Hepatocyte (in vitro differentiated cells): ENCODE measurements at regions not wholly inside any gene's neighbourhood (a gene's known extent, or its start where the extent isn't known, plus 50 kb on each side); places are given as distances from the start of the nearest gene placed in this dataset.

Source experiments
- DNase-seq: peaks from one replicate; pipeline ENCODE4 v3.0.0-alpha.2; 2016; ENCODE audit warnings: low spot score
- H2AFZ ChIP-seq: fragments of 200-600 bp; sonication (generic); 2 replicates; pipeline ENCODE4 v1.6.0; 2016; ENCODE audit warnings: antibody characterized with exemption, mild to moderate bottlenecking
- H3K27ac ChIP-seq: fragments of 200-600 bp; sonication (generic); 2 replicates; pipeline ENCODE4 v1.5.1; 2016; ENCODE audit warnings: mild to moderate bottlenecking
- H3K27me3 ChIP-seq: fragments of 200-600 bp; sonication (generic); 2 replicates; pipeline ENCODE4 v1.6.1; 2016
- H3K36me3 ChIP-seq: fragments of 200-600 bp; sonication (generic); replicated peaks from 2 replicates; pipeline ENCODE4 v1.5.1; 2016; ENCODE audit warnings: low read depth; ENCODE audit not compliant: insufficient read depth
- H3K4me1 ChIP-seq: fragments of 200-600 bp; sonication (generic); 2 replicates; pipeline ENCODE4 v1.5.1; 2016; ENCODE audit warnings: mild to moderate bottlenecking, moderate library complexity; ENCODE audit not compliant: insufficient read depth
- H3K4me2 ChIP-seq: fragments of 200-600 bp; sonication (generic); 2 replicates; pipeline ENCODE4 v1.6.0; 2016
- H3K4me3 ChIP-seq: fragments of 200-600 bp; sonication (generic); 2 replicates; pipeline ENCODE4 v1.5.1; 2016; ENCODE audit warnings: mild to moderate bottlenecking
- H3K79me2 ChIP-seq: fragments of 200-600 bp; sonication (generic); 2 replicates; pipeline ENCODE4 v1.6.0; 2017; ENCODE audit warnings: mild to moderate bottlenecking
- H3K9me2 ChIP-seq: fragments of 200-600 bp; sonication (generic); replicated peaks from 2 replicates; pipeline ENCODE4 v1.6.0; 2017; ENCODE audit warnings: mild to moderate bottlenecking; ENCODE audit not compliant: insufficient read depth
- H3K9me3 ChIP-seq: fragments of 200-600 bp; sonication (generic); 2 replicates; pipeline ENCODE4 v1.5.1; 2016; ENCODE audit warnings: low read depth, mild to moderate bottlenecking
- H4K20me1 ChIP-seq: fragments of 200-600 bp; sonication (generic); 2 replicates; pipeline ENCODE4 v1.6.0; 2016; ENCODE audit warnings: mild to moderate bottlenecking; ENCODE audit not compliant: insufficient read depth, poor library complexity, severe bottlenecking
- CTCF ChIP-seq: fragments of 200-600 bp; sonication (generic); IDR thresholded peaks from 2 replicates; pipeline ENCODE4 v1.5.1; 2016; ENCODE audit warnings: antibody characterized with exemption, mild to moderate bottlenecking; ENCODE audit not compliant: poor library complexity
- EZH2 ChIP-seq: fragments of 200-600 bp; sonication (generic); IDR thresholded peaks from 2 replicates; pipeline ENCODE4 v1.6.1; 2016; ENCODE audit warnings: antibody characterized with exemption, mild to moderate bottlenecking, borderline replicate concordance
- EZH2phosphoT487 ChIP-seq: fragments of 200-600 bp; sonication (generic); IDR thresholded peaks from one replicate; pipeline ENCODE4 v1.6.1; 2018; ENCODE audit warnings: antibody characterized with exemption, mild to moderate bottlenecking, low read depth, moderate library complexity; ENCODE audit not compliant: unreplicated experiment, severe bottlenecking
- WGBS: methylation state at CpG from one replicate; pipeline ENCODE4 v1.1.6; 2016; ENCODE audit warnings: low lambda C conversion rate; ENCODE audit errors: missing lambda C conversion rate; 5-methylcytosine and 5-hydroxymethylcytosine counted together

- Histone ChIP-seq H3K27ac (no peak overlapping the region), H3K36me3 (no peaks in the 10 kb centered on the region), H3K4me1 (no peaks in the 10 kb centered on the region), H3K4me3 (no peak overlapping the region), H4K20me1 (no peaks in the 10 kb centered on the region), H3K79me2 (no peaks in the 10 kb centered on the region), H3K4me2 (no peak overlapping the region), H3K9me3 (no peaks in the 10 kb centered on the region), H3K9me2 (no peaks in the 10 kb centered on the region), H2AFZ (no peak overlapping the region), H3K27me3 (peaks cover 15% of the 10 kb centered on the region)
- TF ChIP-seq EZH2 (no peak), EZH2phosphoT487 (no peak), CTCF (no peak)
- no peak for DNase-seq
- 68% methylated on average over 12 of the region's 12 CpGs for WGBS
Observed at GRCh38 chr1:36729716-36730510, 247.2 kb upstream of the CSF3R start.

GRCh38 chr1:36729289-36729688 is 246.6 kb upstream of the CSF3R start:
- no peaks in the 10 kb centered on the region for H3K4me1 ChIP-seq
- H3K79me2 ChIP-seq = no peaks in the 10 kb centered on the region
- no peak overlapping the region for H3K4me3 ChIP-seq
- H3K27me3 ChIP-seq = peaks cover 15% of the 10 kb centered on the region
- H3K9me2 ChIP-seq = no peaks in the 10 kb centered on the region
- H4K20me1 ChIP-seq = no peaks in the 10 kb centered on the region
- 89% methylated on average over 9 of the region's 9 CpGs for WGBS
- no peak for TF ChIP-seq EZH2phosphoT487
- TF ChIP-seq EZH2 = no peak
- no peak for TF ChIP-seq CTCF
- H3K36me3 ChIP-seq = no peaks in the 10 kb centered on the region
- H2AFZ ChIP-seq = no peak overlapping the region
- DNase-seq = no peak
- no peaks in the 10 kb centered on the region for H3K9me3 ChIP-seq
- H3K27ac ChIP-seq = no peak overlapping the region
- H3K4me2 ChIP-seq = no peak overlapping the region

GRCh38 chr1:36728846-36729245 is 246.1 kb upstream of the CSF3R start:
- WGBS = 72% methylated on average over 6 of the region's 6 CpGs
- H3K9me3 ChIP-seq = no peaks in the 10 kb centered on the region
- no peak for TF ChIP-seq EZH2phosphoT487
- TF ChIP-seq EZH2 = no peak
- no peak for TF ChIP-seq CTCF
- no peaks in the 10 kb centered on the region for H3K79me2 ChIP-seq
- H3K4me3 ChIP-seq = no peak overlapping the region
- no peak overlapping the region for H3K27ac ChIP-seq
- H3K27me3 ChIP-seq = peaks cover 13% of the 10 kb centered on the region
- H4K20me1 ChIP-seq = no peaks in the 10 kb centered on the region
- no peaks in the 10 kb centered on the region for H3K36me3 ChIP-seq
- no peak overlapping the region for H3K4me2 ChIP-seq
- no peaks in the 10 kb centered on the region for H3K4me1 ChIP-seq
- no peak for DNase-seq
- no peaks in the 10 kb centered on the region for H3K9me2 ChIP-seq
- H2AFZ ChIP-seq = no peak overlapping the region
